HT-29 (cell line): ENCODE measurements at regions not wholly inside any gene's neighbourhood (a gene's known extent, or its start where the extent isn't known, plus 50 kb on each side); places are given as distances from the start of the nearest gene placed in this dataset.
A peak's percentile ranks its signal among the peaks of the same experiment; 100 is the strongest.

Source experiments
- DNase-seq: peaks from one replicate; pipeline ENCODE4 v3.0.0-alpha.2; 2015; ENCODE audit warnings: low spot score

DNA sequence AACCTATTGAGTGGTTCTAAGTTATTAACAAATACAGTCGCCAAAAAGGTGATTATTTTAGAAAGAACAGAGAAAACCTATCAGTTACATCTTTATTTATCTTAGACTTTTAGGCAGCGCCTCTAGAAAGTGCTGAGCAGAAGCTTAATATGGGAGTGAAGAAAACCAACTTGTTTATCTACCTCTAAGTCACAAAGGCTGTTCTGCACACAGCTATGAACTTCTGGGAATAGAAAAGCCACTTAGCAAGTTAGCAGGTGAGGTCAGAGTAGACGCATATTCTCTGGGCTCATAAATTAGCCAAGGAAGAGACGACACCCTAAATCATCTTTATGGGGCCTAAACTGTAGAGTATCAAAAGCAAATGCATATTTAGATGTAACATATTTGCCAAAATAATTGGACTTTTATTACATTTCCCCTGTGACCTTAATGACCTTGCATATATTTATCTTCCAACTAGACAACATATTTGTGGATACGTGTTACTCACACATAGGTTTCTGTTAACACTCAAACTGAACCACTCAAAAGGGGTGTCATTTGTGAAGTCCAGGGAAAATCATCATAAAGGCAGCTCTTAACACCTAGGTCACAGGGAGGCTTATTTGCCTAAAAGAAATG lies 267.1 kb downstream of the ADGB start:
- no peak for DNase-seq

DNA sequence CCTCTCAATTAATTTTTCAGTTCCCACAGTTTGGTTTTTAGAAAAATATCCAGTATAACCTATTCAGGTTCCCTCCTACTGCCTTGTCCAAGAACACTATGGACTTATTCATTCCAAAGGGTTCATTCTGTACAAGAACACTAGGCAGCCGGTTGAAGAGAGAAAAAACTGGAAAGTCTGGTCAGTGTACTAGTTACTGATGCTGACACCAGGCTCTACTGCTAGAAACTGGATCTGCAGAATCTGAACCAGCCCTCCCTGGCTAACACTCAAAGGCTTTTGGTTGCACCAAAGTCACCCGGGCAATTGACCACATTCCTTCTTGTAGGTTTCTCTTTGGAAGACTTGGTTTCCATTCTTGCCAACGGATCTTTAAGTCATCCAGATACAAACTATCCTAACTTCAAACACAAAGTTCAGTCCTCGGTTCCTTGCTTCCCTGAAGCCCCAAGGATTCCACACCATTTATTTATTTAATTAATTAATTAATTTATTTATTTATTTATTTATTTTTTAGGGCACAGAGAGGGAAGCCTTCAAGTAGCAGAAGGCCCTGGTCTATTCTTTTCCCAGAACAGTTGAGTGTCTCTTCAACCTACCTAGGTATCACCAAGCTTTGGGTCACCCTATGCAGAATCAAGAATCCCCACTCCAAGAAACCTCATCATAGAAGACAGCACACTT lies 268.1 kb downstream of the ADGB start:
- DNase-seq, result no peak

DNA sequence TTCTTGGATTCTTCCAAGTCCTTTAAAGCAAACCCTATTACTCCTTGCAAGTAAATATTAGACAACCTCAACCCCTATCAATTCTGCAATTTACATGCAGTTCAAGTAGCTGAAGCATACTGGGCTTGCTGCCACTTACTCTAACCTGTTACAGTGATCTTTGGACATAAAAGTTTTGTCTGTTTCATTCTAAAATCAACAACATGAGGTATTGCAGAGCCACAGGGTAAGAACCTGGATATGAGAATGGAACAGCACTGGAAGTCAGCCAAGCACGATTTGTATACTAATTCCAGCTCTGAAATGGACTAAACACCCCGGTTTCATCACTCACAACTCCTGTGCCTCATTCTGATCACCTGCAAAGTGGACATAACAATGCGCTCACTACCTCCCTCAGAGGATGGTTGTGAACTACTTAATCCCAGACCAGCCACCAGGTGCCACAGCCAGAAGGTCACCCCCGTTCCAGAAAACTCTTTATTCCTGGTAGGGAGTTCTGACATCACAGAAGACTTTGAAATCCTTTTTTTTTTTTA lies 270.0 kb downstream of the ADGB start:
- no peak for DNase-seq

DNA sequence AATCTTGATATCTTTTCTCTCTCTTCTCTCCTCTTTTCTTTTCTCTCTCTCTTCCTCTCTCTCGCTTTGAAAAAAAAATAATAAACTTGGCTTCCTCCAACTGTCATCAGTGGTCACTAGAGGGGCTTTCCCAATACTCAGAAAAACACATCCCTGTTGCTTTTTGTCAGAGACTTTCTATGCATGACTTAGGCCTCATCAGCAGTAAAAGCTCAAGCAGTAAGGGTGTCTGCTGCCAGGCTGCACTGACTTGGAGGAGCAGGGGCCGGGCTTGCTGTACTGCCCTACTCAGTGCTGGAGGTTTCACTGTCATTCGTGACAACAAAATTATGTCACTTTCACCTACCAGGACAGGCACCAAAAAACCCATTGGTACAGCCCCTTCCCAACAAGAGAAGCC lies 272.0 kb downstream of the ADGB start:
- no peak for DNase-seq

DNA sequence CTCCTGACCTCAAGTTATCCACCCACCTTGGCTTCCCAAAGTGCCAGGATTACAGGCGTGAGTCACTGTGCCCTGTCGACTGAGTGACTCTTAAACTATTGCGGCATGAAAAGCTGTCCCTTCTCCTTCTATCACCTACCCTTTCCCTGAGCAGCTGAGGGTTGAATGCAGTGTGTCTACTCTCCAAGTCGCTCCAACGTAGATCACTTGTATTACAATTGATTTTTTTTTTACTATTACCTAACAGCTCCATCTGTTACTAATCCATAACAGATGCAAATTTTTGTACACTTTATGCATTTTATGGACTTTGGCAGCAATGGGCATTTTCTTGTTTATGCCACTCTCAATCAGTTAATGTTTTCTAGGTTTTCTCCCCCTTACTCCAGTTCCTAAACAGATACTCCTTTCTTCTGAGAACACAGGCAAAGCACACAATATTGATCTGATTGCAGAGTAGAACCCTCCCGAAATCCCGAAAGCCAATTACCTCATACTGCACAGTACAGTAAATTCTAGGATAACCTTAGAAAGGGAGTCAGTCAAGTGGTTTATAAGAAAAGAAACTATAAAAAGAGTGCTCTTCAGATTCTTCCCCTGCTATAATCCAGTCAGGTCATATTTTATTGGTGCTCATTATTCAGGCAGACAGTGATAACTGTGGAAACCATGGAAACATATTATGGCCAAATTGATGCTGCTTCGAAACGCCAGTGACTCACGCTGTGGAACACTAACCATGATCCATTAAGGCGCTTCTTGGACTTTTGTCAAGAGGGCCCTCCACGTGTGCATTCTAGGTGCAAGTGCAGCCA lies 273.0 kb downstream of the ADGB start:
- no peak for DNase-seq

DNA sequence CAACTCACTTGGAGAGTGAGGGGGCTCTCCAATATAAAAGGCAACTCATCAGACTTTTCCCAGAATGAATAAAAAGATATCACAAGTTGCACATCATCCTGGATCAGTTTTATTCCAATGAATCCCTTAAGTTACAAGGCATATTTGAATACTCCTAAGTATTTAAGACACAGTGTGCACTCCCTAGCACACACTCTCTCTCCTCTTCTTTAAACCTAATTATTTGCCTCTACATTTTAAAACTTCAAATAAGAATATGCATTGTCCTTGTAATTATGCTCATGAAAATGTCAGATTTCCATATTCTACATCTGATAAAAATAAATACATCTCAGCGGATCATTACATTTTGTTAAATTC lies 273.6 kb downstream of the ADGB start:
- DNase-seq, result no peak

DNA sequence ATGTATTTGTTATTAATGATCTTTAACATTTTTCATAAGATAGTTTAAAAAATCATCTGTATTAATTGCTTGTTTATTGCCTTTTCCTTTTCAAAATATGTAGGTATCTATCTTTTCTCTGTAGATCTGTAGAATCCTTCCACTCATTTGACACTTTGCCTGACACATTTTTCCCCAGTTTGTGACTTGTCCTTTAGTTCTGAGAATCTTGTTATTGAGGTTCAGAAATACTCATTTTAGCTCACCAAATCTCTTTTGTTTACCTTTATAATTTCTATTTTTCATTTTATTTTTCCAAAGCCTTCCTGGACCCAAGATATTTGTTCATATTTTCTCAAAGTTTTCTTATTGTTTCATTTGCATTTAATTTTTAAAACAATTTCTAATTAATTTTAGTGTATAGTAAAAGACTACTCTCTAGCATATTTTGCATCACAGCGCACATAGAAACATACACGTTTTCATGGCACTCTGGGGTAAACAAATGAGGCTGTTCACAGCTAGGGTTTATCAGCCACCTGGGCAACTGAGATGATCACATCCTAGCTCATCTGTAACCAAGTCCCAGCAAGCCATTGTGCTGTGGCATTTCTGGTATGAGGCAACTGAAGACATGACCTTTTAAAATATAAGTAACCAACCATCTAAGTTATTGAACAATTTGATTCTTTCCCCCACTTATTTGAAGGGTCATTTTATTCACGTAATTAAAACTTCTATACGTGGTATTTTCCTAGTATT lies 275.7 kb downstream of the ADGB start:
- DNase-seq, result no peak

DNA sequence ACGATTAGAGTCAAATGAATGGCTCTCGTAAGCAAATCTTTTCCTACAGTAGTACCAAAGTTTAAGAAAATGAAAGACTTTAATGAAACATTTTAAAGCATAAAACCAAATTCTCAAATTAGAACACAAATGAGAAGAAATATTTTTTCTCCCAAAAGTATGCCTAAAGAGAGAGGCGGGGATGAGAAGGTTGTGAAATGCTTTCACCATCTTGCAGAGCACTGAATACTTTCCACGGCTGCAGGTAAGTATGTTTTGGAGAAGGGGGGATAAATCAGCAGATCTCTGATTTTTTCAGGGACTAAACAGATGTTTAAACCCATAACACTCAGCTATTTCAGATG lies 277.1 kb downstream of the ADGB start:
- no peak for DNase-seq

DNA sequence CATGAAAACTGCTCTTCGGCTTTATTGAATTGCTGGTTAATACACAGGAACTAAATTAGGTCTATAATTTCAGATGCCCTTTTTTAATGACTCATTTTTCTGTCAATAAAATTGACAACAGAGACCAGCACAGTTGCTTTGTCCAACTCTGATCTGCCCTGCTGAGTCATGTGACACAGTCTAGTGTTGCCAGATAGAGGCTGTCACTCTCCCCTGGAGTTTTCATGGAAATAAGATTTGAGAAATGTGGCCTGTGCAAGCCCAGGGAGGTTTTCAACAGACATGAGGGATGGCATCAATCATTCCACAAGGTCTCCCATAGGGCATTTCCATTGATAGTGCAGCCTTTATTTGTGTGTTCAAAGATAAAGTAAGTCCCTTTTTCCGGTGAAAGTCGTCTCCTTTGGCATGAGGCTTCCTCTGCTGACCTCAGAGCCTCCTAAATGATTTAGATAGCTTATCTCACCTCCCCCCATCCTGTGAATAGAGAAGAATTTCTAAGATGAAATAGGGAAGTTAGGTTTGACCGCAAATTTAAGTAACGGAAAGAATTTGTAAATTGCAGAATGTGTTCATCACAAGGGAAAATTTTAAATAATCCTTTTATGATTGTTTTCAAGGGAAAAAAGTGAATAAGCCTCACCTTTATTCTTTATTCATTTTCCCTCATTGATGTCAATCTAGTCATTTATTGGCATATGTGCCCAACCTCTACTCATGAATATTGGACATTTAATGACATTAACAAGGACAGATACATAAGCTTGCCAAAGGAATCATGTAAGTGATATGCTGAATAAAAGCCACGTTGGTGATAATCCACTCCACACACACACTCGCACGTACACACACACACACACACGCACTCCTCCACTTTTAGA lies 277.7 kb downstream of the ADGB start:
- DNase-seq, result no peak

DNA sequence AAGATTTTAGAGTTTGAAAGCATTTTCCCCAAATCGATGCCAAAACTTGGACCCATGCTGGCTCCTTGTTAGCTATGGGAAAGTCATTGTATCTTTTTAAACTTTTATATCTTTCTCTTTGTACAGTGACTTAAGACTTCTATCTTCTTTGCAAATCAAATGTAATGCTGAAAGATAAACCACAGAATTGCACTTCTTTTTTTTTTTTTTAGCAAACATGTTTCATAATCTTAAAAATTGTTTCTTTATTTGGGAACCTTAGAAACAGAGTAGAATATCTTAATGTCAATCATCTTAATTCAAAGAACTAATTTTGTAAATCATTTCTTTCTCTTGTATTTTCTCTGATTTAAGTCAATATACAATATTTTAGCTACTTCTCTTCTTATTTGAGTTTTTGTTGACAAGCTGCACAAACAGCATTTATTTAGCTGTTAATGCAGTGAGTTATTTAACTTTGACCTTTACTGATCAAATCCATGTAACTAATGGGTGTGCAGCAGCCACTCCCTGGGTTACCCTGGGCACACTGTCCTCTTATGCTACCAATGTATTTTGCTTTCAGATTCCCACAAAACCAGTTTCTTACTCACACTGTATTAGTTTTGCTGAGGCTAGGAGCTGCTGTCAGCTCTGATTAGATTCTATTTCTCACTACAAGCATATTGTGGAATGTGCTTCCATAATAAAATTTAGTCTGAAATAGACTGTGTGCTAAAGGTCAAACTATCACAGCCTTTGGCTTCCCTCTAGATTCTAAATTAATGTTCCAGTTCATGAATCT lies 279.6 kb downstream of the ADGB start:
- DNase-seq, result no peak

DNA sequence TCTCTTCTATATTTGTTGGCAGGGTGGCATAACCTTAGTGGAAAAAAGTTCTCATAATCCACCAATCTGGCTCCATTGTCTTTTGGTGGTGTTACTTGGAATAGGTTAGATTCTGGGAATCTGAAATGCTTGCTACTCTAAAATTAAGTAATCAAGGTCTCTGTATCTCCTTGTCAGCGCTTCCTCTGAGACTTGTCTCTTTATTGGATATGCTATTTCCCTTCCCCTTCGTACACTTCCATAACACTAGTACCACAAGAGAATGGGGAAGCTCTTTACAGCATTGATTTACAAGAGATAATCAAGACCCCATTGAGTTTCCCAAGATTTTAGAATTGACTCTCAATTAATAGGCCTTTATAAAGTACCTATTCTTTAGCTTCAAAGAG lies 280.2 kb downstream of the ADGB start:
- DNase-seq, result no peak

DNA sequence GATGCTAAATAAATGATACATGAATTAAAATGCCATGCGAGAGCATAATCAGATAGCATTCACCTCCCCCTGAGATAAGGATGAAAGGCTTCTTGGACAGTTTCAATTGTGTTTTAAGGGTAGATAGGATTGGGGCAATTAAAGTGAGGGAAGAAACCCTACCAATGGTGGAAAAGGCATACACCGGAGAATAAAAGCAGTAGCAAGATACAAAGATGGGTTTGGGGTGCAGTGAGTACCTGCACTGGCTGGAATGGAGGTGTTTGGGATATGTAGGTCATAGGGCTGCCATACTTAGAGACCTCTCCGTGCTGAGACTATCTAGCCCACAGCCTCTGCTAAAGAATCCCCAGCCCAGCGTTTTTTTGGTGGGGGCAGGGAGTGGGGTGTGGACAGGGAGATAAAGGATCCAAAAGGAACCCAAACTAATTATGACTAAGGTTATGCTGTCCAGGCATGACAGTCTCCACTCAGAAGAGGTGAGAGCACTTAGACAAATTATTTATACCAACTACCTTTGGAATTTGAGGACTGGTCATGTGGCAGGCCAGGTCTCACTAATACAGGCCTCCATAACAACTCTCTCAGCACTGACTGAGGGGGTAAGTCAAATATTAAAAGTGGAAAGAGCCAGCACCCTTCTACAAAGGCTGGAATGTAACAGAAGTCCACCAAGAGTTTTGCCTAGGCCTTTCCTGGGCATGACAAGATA lies 280.8 kb downstream of the ADGB start:
- no peak for DNase-seq

DNA sequence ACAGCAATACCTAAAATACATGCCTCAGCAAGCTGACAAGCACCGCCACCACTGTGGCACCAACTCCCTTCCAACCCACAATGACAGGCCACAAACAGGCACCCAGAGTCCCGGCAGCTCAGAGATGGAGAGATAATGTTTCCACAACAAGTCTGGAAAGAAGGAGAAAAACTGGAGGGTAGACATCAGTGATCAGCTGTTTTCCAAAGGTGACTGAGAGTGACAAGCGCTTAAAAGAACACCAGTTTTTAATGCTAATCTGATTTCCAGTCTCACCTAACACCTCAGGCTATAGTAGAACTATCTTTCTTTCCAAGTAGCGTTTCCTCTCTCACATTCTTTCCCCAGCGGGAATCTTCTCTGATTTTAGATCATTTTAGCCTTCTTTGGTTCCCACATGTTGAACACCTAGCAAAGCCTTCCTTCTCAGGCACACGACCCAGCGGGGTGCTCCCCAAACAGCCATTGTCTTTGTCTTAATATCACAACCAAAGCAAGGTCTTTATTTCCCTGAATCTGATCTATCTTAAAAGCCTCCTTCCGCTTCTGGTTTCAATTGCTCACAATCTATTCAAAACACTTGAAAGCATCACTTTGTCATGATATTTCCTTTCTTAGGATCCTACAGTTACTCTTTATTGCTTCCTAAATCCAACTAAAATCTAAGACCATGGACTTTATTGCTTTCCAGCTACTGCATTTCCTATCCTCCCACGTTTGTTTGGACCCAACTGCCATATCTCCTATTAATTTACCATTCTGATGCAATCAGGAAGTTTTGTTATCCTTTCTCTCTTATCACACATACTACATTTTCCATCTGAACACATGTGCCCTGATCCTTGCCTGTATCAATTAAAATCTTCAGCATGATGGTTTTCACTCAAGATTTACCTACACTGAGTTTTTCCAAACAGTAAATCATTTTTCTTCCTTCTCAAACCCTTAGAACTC lies 282.7 kb downstream of the ADGB start:
- no peak for DNase-seq

DNA sequence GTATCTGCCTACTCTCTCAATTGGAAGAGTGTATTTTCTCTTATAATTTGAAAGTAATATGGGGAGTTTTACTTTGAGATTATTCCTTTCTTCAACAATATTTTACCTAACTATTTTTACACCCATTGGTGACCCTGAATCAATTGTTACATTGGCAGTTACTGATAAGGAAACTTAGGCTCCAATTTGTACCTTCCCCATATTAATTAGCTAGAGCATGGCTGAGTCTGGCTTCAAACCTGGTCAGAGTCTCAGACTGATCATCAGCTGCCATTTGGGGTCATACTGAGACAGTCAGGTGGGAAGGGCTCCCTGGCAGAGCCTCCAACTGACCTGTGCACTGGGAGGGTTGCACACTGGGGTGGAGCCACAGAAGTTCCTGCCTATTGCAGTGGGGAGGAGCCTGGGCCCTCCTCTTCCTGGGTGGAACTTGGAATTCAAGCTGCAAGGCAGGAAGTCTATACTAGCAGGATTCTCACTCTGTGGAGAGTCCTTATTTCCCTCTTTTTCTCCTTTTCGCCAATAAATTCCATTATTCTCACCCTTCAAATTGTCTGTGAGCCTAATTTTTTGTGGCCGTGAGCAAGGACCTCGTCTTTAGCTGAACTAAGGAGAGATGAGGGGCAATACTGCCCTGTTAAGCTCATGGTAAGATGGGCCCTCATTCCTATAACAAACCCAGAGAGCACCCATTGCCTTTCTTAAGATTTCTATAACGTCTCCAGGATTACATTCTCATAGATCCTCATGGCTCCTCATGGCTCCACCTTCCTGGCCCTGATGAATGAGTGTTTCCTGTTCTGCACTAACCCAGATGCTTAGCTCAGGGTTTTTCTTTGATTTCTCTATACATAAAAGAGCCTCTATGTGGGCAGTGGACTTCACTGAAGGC lies 285.1 kb downstream of the ADGB start:
- DNase-seq, result peak; percentile 14

DNA sequence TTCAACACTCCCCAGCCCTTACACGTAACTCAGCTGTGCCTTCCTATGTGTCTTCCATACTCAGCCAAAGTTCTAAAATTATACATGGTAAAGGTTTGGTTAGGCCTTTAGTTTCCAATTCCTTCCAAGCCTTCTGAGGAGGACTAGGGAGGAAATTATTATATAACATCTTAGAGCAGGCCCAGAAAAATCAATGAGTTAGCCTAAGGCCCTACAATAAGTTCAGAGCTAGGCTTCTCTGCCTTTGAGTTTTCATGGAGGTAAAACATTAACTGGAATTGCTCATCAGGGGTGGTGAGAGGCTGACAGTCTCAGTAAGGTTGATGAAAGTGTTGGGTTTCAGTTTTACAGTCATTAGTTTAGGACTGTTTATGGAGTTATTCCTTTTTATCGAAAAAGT lies 286.0 kb downstream of the ADGB start:
- peak; percentile 42 for DNase-seq

DNA sequence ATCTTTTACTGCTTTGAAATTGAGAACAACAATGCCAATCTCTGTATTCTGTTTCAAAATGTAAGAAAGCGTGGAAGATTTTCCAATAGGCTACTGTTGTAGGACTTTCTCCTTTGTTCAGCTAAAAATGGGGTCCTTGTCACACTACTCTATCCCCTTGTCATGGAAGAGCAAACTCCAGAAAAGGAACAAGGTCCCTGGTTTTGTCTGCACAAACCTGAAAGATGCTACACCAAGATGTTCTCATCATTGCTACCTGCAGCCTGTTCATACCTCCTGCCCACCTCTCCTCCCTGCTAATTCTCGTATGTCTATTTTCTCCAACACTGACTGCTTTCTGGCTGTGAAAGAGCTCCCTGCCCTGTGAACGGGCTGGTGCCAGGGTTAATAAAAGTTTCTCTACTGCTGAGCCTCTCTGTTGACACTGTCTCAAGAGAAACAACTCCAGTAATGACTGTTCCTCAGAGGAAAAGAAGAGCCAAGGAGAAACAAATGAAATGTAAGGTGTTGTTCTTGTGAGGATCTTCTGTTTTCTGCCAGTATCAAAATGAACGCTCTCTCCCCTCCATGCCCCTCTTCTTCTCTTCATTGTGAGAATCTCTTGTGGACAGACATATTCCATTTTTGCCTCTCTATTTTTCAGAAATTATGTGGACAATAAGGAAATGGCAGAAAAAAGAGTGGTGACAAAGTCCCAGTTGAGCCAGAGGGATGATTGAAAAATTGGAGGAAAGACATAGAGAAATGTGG lies 287.1 kb downstream of the ADGB start:
- DNase-seq, result no peak
